Hematopoietic multipotent progenitor cell treated with erythropoietin and hydrocortisone succinate and interleukin-3 and kit ligand, for 4 days (in vitro differentiated cells): ENCODE measurements at regions not wholly inside any gene's neighbourhood (a gene's known extent, or its start where the extent isn't known, plus 50 kb on each side); places are given as distances from the start of the nearest gene placed in this dataset.
"Not testable (repeated sequence)": the region's sequence is repeated elsewhere in the genome, so short reads cannot be mapped to it uniquely, and the experiment has no call there.

Source experiments
- DNase-seq: peaks from one replicate; pipeline ENCODE4 v3.0.0-alpha.2; 2015

DNA sequence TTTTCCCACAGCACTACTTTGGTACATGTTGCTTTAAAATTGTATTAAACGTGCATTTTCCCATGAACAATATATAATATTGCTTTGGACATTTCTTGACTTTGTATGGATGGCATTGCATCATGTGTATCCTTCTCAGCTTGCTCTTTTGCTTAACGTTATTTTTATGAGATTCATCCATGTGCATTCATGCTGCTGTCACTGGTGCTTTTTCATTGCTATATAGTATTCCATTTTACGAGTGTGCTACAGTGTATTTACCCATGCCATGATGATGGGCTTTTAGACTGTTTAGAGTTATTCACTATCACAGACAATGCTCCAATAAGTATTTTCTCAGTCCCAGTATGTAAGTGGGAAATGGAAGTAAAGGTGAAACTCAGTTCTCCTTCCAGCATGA lies 195.2 kb upstream of the COX10 start:
- no peak for DNase-seq

GRCh38 chr17:13874817-13875216 lies 194.5 kb upstream of the COX10 start:
- no peak for DNase-seq

- DNase-seq: no peak
Observed at GRCh38 chr17:13879961-13880466, 189.3 kb upstream of the COX10 start.

- DNase-seq: no peak
Observed at GRCh38 chr17:13883659-13884058, 185.6 kb upstream of the COX10 start.

- no peak for DNase-seq
Observed at GRCh38 chr17:13884347-13884746, 185.0 kb upstream of the COX10 start.

GRCh38 chr17:13885550-13885949 lies 183.8 kb upstream of the COX10 start:
- DNase-seq: no peak

DNA sequence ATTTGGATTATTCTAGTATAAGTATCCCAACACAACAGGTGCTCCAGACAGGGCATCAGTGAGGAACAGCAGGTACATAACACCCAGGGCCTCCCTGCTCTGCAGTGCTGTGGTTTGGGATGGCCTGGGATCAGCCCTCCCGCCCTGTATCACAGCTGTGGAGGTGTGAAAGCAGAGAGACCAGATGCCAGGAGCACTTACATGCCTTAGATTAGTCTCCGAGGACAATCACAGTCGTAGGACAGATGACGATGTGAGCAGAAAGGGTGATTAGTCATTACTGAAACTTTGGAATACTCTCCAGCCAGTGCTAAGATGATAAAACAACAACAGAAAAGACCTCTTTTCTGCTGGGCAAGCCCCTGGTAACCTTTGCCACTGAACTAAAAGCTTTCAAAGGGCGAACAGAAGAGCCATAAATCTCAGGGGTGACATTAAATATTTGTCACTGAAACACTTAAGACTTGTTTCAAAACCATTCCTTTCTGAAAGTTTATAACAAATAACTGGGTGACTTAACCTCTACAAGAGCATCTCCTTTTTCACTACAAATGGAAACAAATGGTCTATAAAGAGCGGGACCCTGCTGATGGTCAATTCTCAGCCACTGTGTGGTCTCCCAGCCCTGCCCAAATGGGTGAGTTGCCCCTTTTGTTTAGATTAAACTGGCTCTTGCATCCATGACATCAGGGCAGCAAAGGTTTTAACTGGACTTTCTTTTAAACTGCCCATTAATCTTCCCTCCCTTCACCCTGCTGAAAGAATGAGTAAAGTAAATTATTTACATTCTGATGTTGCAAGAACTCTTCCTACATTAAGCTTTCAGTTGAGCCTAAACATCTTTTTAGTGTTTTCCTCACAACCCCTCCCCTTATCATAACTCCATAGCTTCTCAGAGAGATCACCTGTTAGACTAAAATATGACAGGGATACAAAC lies 183.1 kb upstream of the COX10 start:
- no peak for DNase-seq

DNA sequence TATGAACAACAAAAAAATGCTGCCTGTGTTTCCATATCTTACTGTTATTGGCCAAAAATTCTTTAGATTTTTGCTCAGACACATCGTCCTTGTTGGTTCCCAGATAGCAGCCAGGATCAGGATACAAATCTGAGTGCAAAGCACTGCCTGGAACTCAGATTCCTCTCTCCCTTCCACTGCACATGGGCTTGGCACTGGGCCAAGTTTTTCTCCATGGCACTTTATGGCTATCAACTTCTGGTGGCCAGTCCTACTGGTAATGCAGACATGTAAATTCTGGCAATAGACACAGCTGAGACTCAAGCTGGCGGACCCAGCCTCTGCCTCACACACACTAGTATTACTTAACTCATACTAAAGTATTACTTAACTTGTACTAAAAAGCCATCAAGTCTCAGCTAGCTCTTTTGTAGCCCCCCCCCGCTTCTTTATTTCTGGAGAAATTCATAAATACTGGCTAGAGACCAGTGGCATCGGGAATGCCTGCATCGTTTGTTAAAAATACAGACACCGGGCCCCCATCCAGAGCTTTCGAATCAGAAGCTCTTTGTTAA lies 181.2 kb upstream of the COX10 start:
- DNase-seq: peak; percentile 2

GRCh38 chr17:13908971-13909370 lies 160.3 kb upstream of the COX10 start:
- not testable (repeated sequence) for DNase-seq

- DNase-seq: no peak
Observed at GRCh38 chr17:13909901-13910519, 159.3 kb upstream of the COX10 start.

GRCh38 chr17:13917634-13918033 lies 151.7 kb upstream of the COX10 start:
- DNase-seq: peak; percentile 40

GRCh38 chr17:13918247-13918646 lies 151.1 kb upstream of the COX10 start:
- DNase-seq: no peak

GRCh38 chr17:13919818-13920217 lies 149.5 kb upstream of the COX10 start:
- no peak for DNase-seq

- DNase-seq: peak; percentile 15
Observed at GRCh38 chr17:13920413-13920812, 148.9 kb upstream of the COX10 start.

- no peak for DNase-seq
Observed at GRCh38 chr17:13921841-13922776, 147.2 kb upstream of the COX10 start.

- DNase-seq: no peak
Observed at GRCh38 chr17:13922885-13923284, 146.4 kb upstream of the COX10 start.

- DNase-seq: peak; percentile 16
Observed at GRCh38 chr17:13925579-13925978, 143.7 kb upstream of the COX10 start.

- DNase-seq: peak; percentile 83
Observed at GRCh38 chr17:13931111-13931526, 138.2 kb upstream of the COX10 start.

GRCh38 chr17:13931800-13932460 lies 137.4 kb upstream of the COX10 start:
- peak; percentile 74 for DNase-seq

- DNase-seq: no peak
Observed at GRCh38 chr17:13933441-13934276, 135.6 kb upstream of the COX10 start.

DNA sequence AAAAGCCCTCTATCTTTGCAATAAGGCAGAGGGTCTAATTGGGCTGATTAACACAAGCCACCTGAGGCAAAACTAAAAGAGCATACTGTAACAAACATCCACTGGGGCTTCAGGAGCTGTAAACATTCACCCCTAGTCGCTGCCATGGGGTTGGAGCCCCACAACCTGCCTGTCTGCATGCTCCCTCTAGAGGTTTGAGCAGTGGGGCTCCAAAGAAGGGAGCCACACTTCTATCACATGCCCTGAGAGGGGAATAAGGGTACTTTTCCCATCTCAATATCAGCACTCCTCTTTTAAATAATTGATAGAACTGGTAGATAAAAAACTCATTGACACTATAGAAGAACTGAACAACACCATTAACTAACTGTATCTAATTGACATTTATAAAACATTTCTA lies 130.1 kb upstream of the COX10 start:
- no peak for DNase-seq
